ENCODE measurements at regions not wholly inside any gene's neighbourhood (a gene's known extent, or its start where the extent isn't known, plus 50 kb on each side); places are given as distances from the start of the nearest gene placed in this dataset.
A peak's percentile ranks its signal among the peaks of the same experiment; 100 is the strongest.

DNA sequence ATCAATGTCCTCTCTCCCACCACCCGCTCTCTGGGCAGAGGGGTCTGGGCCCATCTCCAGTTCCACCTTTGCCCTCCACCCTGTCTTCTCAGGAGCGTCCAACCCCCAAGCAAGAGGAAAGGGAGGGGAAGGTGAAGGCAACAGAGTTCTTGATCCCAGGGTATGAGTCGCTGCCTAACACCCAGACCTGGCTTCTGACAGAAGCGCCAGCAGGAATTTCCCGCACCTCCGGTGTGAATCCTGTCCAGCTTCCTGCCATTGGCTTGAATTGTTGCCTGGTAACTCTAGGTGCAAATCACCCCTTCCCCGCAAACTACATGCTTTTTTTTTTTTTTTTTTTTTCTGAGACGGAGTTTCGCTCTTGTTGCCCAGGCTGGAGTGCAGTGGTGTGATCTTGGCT is 84.2 kb upstream of the IER5L start:
- DNase-seq (ENCODE audit: low read depth), result no peak
- TF ChIP-seq, protein P1, sequence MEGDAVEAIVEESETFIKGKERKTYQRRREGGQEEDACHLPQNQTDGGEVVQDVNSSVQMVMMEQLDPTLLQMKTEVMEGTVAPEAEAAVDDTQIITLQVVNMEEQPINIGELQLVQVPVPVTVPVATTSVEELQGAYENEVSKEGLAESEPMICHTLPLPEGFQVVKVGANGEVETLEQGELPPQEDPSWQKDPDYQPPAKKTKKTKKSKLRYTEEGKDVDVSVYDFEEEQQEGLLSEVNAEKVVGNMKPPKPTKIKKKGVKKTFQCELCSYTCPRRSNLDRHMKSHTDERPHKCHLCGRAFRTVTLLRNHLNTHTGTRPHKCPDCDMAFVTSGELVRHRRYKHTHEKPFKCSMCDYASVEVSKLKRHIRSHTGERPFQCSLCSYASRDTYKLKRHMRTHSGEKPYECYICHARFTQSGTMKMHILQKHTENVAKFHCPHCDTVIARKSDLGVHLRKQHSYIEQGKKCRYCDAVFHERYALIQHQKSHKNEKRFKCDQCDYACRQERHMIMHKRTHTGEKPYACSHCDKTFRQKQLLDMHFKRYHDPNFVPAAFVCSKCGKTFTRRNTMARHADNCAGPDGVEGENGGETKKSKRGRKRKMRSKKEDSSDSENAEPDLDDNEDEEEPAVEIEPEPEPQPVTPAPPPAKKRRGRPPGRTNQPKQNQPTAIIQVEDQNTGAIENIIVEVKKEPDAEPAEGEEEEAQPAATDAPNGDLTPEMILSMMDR (IDR thresholded peaks at IDR 0.05; ENCODE audit: low read length, missing control alignments), result no peak
- no peak overlapping the region for H3K4me3 ChIP-seq (replicated peaks; ENCODE audit: low read depth, low read length)

DNA sequence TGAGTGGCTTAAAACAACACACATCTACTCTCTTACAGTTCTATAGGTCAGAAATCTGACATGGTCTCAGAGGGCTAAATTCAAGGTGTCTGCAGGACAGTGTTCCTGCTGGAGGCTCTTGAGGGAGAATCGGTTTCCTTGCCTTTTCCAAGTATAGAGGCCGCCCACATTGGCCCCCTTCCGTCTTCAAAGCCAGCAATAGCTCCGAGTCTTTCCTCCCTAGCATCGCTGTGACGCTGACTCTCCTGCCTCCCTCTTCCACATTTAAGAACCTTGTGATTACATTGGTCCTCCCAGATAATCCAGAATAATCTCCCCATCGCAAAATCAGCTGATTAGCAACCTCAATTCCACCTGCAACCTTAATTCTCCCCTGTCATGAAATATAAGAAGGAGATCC is 81.3 kb upstream of the IER5L start:
- DNase-seq (ENCODE audit: low read depth), result no peak
- H3K4me3 ChIP-seq (replicated peaks; ENCODE audit: low read depth, low read length), result no peak overlapping the region
- TF ChIP-seq, protein P1 (IDR thresholded peaks at IDR 0.05; ENCODE audit: low read length, missing control alignments), result no peak

DNA sequence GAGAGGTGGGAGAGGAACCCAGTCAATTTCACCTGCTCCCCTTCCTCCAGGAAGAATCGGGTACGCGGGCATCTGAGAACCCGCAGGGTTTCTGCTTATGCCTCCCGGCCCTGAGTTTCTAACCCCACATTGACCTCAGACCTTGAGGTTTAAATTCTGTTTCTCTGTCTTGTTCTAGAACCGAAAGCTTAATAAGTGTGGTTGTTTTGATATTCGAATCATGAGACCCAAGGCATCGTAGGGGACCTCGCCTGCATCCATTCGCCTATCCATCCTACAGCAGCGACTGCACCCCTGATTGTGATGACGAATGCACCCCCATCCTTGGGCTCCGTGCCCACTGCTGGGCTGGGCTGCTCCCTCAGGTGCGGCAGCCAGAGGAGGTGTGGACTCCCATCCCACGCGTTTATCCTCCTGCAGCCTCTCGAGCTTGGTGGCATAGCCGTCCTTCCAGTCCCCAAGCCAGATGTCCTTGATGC is 80.8 kb upstream of the IER5L start:
- DNase-seq (ENCODE audit: low read depth), result no peak

DNA sequence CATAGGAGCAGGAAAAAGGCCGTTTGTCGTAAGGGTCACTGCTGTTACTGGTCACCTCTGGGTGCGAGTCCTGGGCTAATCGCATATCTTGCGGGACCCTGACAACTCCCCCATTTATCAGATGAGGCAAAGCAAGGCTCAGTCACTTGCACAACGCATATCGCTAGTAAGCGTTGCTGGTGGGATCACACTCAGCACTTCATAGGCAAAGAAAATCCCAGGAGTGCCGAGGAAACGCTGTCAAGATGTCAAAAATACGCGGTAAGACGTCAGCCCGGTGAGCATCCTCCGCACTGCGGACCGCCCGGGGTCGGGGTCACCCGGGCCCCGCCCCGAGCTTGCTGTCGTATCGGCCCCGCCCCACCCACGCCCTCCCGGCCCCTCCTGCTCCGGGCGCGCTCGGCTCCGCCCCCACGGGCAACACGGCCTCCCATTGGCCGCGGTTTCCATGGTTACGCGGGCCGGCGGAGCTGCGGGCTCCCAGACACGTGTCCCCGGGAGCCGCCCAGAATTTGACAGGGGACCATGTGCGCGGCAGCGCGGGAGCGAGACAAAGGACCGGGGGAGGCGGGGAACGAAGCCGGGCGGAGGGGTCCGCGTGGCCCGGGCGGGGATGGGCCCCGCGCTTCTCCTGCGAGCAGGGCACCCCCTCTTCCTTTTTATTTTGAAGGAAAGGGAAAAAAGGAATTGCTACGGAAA is 80.2 kb upstream of the IER5L start:
- peak; percentile 90 for DNase-seq (ENCODE audit: low read depth)
- TF ChIP-seq, protein P1 (IDR thresholded peaks at IDR 0.05; ENCODE audit: low read length, missing control alignments), result no peak
- H3K4me3 ChIP-seq (replicated peaks; ENCODE audit: low read depth, low read length), result peak overlapping the region; percentile 39

More for the DNA sequence above, 80.8 kb upstream of the IER5L start:
- TF ChIP-seq, protein P1 (IDR thresholded peaks at IDR 0.05; ENCODE audit: low read length, missing control alignments), result no peak
- H3K4me3 ChIP-seq (replicated peaks; ENCODE audit: low read depth, low read length), result peak overlapping the region; percentile 39

DNA sequence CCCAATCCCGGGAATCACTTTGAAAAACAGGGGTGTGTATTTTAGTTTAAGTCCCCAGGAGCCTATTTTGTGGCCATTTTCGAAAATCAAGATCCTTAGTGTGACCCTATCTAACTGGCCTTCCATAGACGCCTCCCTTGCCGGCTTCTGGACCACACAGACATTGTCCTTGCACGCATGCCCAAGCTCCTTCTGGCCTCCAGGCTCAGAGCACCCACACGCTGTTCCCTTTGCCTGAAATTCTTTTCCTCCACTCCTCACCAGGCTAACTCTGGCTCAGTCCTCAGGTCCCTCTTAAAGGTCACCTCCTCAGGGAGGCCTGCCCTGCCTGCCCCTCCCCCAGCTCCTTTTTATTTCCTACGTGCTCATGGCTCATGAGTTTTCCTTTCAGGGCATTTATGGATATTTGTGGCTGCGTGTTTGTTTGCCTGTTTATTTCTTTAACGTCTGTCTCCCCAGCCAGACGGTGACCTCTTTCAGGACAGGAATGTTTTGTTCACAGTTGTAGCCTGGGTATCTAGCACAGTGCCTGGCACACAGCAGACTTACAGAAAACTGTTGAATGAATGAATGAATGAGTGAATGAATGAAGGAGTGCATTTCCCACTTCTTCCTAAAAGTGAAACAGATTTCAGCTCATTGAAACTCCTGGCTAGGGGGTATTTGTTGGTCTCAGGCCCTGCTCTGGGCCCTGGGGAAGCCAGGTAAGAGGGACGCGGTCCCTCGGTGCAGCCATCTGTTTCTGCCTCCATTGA is 79.1 kb upstream of the IER5L start:
- DNase-seq (ENCODE audit: low read depth), result no peak
- no peak overlapping the region for H3K4me3 ChIP-seq (replicated peaks; ENCODE audit: low read depth, low read length)
- TF ChIP-seq, protein P1 (IDR thresholded peaks at IDR 0.05; ENCODE audit: low read length, missing control alignments), result no peak

DNA sequence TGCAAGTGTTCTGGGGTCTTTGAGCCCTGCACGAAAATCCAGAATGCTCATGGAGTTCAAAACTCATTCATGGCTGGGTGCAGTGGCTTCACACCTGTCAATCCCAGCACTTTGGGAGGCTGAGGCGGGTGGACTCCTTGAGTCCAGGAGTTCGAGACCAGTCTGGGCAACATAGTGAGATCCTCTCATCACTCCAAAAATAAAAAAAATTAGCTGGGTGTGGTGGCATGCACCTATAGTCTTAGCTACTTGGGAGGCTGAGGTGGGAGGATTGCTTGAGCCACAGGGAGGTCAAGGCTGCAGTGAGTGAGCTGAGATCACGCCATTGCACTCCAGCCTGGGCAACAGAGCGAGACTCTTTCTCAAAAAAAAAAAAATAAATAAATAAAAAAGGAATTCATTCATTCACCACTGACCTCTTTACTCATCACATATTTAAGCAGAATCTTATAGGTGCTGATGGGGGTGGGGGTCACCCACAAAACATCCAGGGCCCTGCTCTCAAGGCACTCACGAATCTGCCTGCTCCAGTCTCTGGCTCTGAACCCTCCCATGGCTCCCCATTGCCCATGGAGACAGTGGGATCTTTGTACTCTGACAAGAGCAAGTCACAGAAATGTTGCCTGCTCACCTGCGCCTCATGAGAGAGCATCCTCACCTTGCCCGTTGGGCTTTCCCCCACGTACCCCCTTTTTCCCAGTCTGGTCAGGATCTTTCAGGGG is 76.7 kb upstream of the IER5L start:
- TF ChIP-seq, protein P1 (IDR thresholded peaks at IDR 0.05; ENCODE audit: low read length, missing control alignments), result no peak
- no peak overlapping the region for H3K4me3 ChIP-seq (replicated peaks; ENCODE audit: low read depth, low read length)
- DNase-seq (ENCODE audit: low read depth), result no peak
